ENCODE measurements at regions not wholly inside any gene's neighbourhood (a gene's known extent, or its start where the extent isn't known, plus 50 kb on each side); places are given as distances from the start of the nearest gene placed in this dataset.

DNA sequence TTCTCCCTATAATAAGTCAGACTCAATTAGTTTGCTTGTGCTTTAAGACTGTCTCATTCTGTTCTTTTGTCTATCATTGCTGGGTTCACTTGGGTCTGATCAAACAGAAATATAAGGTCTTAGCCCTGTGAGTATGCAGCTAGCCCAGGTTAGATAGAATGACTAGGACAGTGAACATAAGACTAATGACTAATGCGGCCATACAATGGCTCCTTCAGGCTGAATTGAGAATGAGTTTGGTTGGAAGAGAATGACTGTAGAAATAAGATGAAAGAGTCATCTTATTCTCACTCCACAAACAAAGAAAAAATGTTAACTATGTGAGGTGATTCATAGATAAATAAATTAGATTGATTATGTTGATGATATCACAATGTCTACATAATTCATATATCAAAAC lies 50.1 kb upstream of the OBI1 start:
- DNase-seq = no peak
- TF ChIP-seq, protein P1, sequence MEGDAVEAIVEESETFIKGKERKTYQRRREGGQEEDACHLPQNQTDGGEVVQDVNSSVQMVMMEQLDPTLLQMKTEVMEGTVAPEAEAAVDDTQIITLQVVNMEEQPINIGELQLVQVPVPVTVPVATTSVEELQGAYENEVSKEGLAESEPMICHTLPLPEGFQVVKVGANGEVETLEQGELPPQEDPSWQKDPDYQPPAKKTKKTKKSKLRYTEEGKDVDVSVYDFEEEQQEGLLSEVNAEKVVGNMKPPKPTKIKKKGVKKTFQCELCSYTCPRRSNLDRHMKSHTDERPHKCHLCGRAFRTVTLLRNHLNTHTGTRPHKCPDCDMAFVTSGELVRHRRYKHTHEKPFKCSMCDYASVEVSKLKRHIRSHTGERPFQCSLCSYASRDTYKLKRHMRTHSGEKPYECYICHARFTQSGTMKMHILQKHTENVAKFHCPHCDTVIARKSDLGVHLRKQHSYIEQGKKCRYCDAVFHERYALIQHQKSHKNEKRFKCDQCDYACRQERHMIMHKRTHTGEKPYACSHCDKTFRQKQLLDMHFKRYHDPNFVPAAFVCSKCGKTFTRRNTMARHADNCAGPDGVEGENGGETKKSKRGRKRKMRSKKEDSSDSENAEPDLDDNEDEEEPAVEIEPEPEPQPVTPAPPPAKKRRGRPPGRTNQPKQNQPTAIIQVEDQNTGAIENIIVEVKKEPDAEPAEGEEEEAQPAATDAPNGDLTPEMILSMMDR (IDR thresholded peaks at IDR 0.05) = no peak
- TF ChIP-seq POLR2A (IDR thresholded peaks at IDR 0.05) = no peak
- no peaks in the 10 kb centered on the region for H3K27me3 ChIP-seq
- no peak overlapping the region for H3K27ac ChIP-seq
- no peak for ATAC-seq
- H3K9me3 ChIP-seq = no peaks in the 10 kb centered on the region
- H3K36me3 ChIP-seq = no peaks in the 10 kb centered on the region
- WGBS (ENCODE audit: insufficient coverage, low coverage, low lambda C conversion rate, missing lambda C conversion rate) = 82% methylated on average over 1 of the region's 1 CpG
- no peak overlapping the region for H3K4me3 ChIP-seq
- no peaks in the 10 kb centered on the region for H3K4me1 ChIP-seq
- intact Hi-C loops (cut with DNase I) = no loop called here
